GM23338 (cell line): ENCODE measurements at regions not wholly inside any gene's neighbourhood (a gene's known extent, or its start where the extent isn't known, plus 50 kb on each side); places are given as distances from the start of the nearest gene placed in this dataset.

Source experiments
- ATAC-seq: fragments of 200-7000 bp; cut with Tn5 transposase; 3 replicates; pipeline ENCODE4 v1.9.1; 2020
- DNase-seq: peaks from one replicate; pipeline ENCODE4 v3.0.0-alpha.2; 2015; ENCODE audit warnings: low spot score
- H2AFZ ChIP-seq: fragments of 200-600 bp; sonication (generic); 2 replicates; pipeline ENCODE4 v1.8.0; 2016; ENCODE audit warnings: antibody characterized with exemption, mild to moderate bottlenecking, moderate library complexity
- H3F3A ChIP-seq: fragments of 200-600 bp; sonication (generic); replicated peaks from 2 replicates; pipeline ENCODE4 v1.8.0; 2017; ENCODE audit warnings: antibody characterized with exemption, mixed run types, low read depth
- H3K27ac ChIP-seq: fragments of 200-600 bp; sonication (generic); 2 replicates; pipeline ENCODE4 v1.6.1; 2016; ENCODE audit warnings: low read depth
- H3K27me3 ChIP-seq: fragments of 200-600 bp; sonication (generic); 2 replicates; pipeline ENCODE4 v1.8.0; 2016; ENCODE audit warnings: mild to moderate bottlenecking, mixed run types, moderate library complexity; ENCODE audit not compliant: insufficient read depth
- H3K36me3 ChIP-seq: fragments of 200-600 bp; sonication (generic); 2 replicates; pipeline ENCODE4 v1.8.0; 2016; ENCODE audit warnings: mild to moderate bottlenecking; ENCODE audit not compliant: insufficient read depth
- H3K4me1 ChIP-seq: fragments of 200-600 bp; sonication (generic); 2 replicates; pipeline ENCODE4 v1.8.0; 2016; ENCODE audit warnings: mild to moderate bottlenecking, moderate library complexity; ENCODE audit not compliant: insufficient read depth
- H3K4me2 ChIP-seq: fragments of 200-600 bp; sonication (generic); 2 replicates; pipeline ENCODE4 v1.7.1; 2017; ENCODE audit warnings: mixed run types
- H3K4me3 ChIP-seq: fragments of 200-600 bp; sonication (generic); 2 replicates; pipeline ENCODE4 v1.6.1; 2016; ENCODE audit warnings: mixed run types
- H3K79me2 ChIP-seq: fragments of 200-600 bp; sonication (generic); replicated peaks from 2 replicates; pipeline ENCODE4 v1.8.0; 2017; ENCODE audit warnings: mild to moderate bottlenecking; ENCODE audit not compliant: insufficient read depth
- H3K9me2 ChIP-seq: fragments of 200-600 bp; sonication (generic); 2 replicates; pipeline ENCODE4 v1.8.0; 2017; ENCODE audit not compliant: insufficient read depth
- H4K20me1 ChIP-seq: fragments of 200-600 bp; sonication (generic); replicated peaks from 2 replicates; pipeline ENCODE4 v1.8.0; 2017; ENCODE audit warnings: mild to moderate bottlenecking; ENCODE audit not compliant: insufficient read depth
- H3K27ac Mint-ChIP-seq: 2 replicates; pipeline ENCODE4 v1.8.0; 2020; ENCODE audit warnings: inconsistent platforms, mild to moderate bottlenecking, moderate library complexity, mixed read lengths
- H3K27me3 Mint-ChIP-seq: 3 replicates; pipeline ENCODE4 v1.8.0; 2022; ENCODE audit warnings: low read depth, mild to moderate bottlenecking, moderate library complexity, mixed read lengths, inconsistent platforms; ENCODE audit not compliant: insufficient read depth, poor library complexity
- H3K36me3 Mint-ChIP-seq: 3 replicates; pipeline ENCODE4 v1.8.0; 2021; ENCODE audit warnings: low read depth, mild to moderate bottlenecking, inconsistent platforms, moderate library complexity, mixed read lengths
- H3K4me1 Mint-ChIP-seq: 3 replicates; pipeline ENCODE4 v1.8.0; 2020; ENCODE audit warnings: mild to moderate bottlenecking, inconsistent platforms, mixed read lengths
- H3K4me3 Mint-ChIP-seq: 3 replicates; pipeline ENCODE4 v1.8.0; 2021; ENCODE audit warnings: moderate library complexity, mild to moderate bottlenecking, inconsistent platforms, mixed read lengths
- H3K9me3 Mint-ChIP-seq: 3 replicates; pipeline ENCODE4 v1.8.0; 2020; ENCODE audit warnings: moderate library complexity, mild to moderate bottlenecking, inconsistent platforms, mixed read lengths
- CREB1 ChIP-seq: fragments of 250-450 bp; sonication (Bioruptor Pico); IDR thresholded peaks from 2 replicates; pipeline ENCODE4 v1.5.0; 2020; ENCODE audit warnings: low read depth, mild to moderate bottlenecking, moderate library complexity
- EZH2 ChIP-seq: fragments of 200-600 bp; sonication (generic); IDR thresholded peaks from one replicate; pipeline ENCODE4 v1.8.0; 2017; ENCODE audit warnings: antibody characterized with exemption, mild to moderate bottlenecking, low read depth; ENCODE audit not compliant: unreplicated experiment
- EZH2phosphoT487 ChIP-seq: fragments of 200-600 bp; sonication (generic); IDR thresholded peaks from one replicate; pipeline ENCODE4 v1.8.1; 2018; ENCODE audit warnings: antibody characterized with exemption; ENCODE audit not compliant: unreplicated experiment
- JUNB ChIP-seq: IDR thresholded peaks from one replicate; pipeline ENCODE4 v1.6.1; 2016; ENCODE audit warnings: antibody characterized with exemption; ENCODE audit not compliant: unreplicated experiment
- NANOG ChIP-seq: IDR thresholded peaks from 2 replicates; pipeline ENCODE4 v1.6.1; 2016; ENCODE audit warnings: antibody characterized with exemption, borderline replicate concordance
- POLR2AphosphoS5 ChIP-seq: IDR thresholded peaks from 2 replicates; pipeline ENCODE4 v1.6.1; 2016; ENCODE audit warnings: antibody characterized with exemption, low read depth
- STAT1 ChIP-seq: IDR thresholded peaks from one replicate; pipeline ENCODE4 v1.6.1; 2016; ENCODE audit warnings: antibody characterized with exemption; ENCODE audit not compliant: unreplicated experiment
- ZNF114 ChIP-seq: fragments of 250-450 bp; sonication (Bioruptor Pico); IDR thresholded peaks from 2 replicates; pipeline ENCODE4 v1.5.0; 2020; ENCODE audit warnings: mild to moderate bottlenecking, moderate library complexity
- ZNF331 ChIP-seq: fragments of 250-450 bp; sonication (Bioruptor Pico); IDR thresholded peaks from 2 replicates; pipeline ENCODE4 v1.5.0; 2020; ENCODE audit warnings: low read depth, mild to moderate bottlenecking, moderate library complexity
- TF ChIP-seq, protein P1 (sequence below): IDR thresholded peaks from 2 replicates; pipeline ENCODE4 v1.6.1; 2016; ENCODE audit warnings: antibody characterized with exemption
- TF ChIP-seq, protein P2 (sequence below), 2 experiments: fragments of 200-600 bp in 1 of 2; sonication (generic) in 1 of 2; conservative IDR thresholded peaks; 2 replicates each; pipeline versions ENCODE4 v1.5.1 to v1.6.1; 2016 to 2017; ENCODE audit warnings: antibody characterized with exemption in 2 of 2, low read depth in 2 of 2, mild to moderate bottlenecking in 2 of 2, moderate library complexity in 1 of 2
- TF ChIP-seq, protein P3 (sequence below): IDR thresholded peaks from one replicate; pipeline ENCODE4 v1.6.1; 2018; ENCODE audit warnings: antibody characterized with exemption; ENCODE audit not compliant: unreplicated experiment
- TF ChIP-seq, protein P4 (sequence below): fragments of 250-450 bp; sonication (Bioruptor Pico); IDR thresholded peaks from 2 replicates; pipeline ENCODE4 v1.5.0; 2020; ENCODE audit warnings: mild to moderate bottlenecking, moderate library complexity

DNA sequence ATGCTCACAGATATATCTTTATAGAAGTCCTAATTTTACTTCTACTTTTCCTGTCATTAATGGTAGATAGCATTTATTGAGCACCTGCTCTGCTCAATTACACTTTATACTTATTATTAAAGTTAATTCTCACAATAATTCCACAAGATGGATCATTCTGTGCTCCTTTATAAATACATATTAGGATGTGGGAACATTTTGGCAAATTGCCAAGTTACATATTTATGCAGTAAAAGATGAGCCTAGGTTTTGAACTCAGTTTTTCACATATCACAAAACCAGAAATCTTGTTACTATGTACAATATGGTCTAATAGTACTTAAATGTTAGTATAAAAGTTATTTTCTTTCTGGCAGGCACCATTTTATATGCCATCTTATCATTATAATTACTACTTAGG is 895.0 kb upstream of the B3GALT2 start:
- H3K4me3 Mint-ChIP-seq = no peak overlapping the region
- TF ChIP-seq STAT1 (no peak), NANOG (no peak), EZH2 (no peak), ZNF331 (CRISPR knock-in tag) (no peak), EZH2phosphoT487 (no peak), JUNB (no peak), CREB1 (no peak), ZNF114 (CRISPR knock-in tag) (no peak), POLR2AphosphoS5 (no peak)
- TF ChIP-seq, protein P1, sequence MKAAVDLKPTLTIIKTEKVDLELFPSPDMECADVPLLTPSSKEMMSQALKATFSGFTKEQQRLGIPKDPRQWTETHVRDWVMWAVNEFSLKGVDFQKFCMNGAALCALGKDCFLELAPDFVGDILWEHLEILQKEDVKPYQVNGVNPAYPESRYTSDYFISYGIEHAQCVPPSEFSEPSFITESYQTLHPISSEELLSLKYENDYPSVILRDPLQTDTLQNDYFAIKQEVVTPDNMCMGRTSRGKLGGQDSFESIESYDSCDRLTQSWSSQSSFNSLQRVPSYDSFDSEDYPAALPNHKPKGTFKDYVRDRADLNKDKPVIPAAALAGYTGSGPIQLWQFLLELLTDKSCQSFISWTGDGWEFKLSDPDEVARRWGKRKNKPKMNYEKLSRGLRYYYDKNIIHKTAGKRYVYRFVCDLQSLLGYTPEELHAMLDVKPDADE = no peak
- TF ChIP-seq, protein P2, sequence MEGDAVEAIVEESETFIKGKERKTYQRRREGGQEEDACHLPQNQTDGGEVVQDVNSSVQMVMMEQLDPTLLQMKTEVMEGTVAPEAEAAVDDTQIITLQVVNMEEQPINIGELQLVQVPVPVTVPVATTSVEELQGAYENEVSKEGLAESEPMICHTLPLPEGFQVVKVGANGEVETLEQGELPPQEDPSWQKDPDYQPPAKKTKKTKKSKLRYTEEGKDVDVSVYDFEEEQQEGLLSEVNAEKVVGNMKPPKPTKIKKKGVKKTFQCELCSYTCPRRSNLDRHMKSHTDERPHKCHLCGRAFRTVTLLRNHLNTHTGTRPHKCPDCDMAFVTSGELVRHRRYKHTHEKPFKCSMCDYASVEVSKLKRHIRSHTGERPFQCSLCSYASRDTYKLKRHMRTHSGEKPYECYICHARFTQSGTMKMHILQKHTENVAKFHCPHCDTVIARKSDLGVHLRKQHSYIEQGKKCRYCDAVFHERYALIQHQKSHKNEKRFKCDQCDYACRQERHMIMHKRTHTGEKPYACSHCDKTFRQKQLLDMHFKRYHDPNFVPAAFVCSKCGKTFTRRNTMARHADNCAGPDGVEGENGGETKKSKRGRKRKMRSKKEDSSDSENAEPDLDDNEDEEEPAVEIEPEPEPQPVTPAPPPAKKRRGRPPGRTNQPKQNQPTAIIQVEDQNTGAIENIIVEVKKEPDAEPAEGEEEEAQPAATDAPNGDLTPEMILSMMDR (conservative IDR thresholded peaks at IDR 0.05; ENCODE audit: low read depth in 2 of 2) = no peak
- TF ChIP-seq, protein P3, sequence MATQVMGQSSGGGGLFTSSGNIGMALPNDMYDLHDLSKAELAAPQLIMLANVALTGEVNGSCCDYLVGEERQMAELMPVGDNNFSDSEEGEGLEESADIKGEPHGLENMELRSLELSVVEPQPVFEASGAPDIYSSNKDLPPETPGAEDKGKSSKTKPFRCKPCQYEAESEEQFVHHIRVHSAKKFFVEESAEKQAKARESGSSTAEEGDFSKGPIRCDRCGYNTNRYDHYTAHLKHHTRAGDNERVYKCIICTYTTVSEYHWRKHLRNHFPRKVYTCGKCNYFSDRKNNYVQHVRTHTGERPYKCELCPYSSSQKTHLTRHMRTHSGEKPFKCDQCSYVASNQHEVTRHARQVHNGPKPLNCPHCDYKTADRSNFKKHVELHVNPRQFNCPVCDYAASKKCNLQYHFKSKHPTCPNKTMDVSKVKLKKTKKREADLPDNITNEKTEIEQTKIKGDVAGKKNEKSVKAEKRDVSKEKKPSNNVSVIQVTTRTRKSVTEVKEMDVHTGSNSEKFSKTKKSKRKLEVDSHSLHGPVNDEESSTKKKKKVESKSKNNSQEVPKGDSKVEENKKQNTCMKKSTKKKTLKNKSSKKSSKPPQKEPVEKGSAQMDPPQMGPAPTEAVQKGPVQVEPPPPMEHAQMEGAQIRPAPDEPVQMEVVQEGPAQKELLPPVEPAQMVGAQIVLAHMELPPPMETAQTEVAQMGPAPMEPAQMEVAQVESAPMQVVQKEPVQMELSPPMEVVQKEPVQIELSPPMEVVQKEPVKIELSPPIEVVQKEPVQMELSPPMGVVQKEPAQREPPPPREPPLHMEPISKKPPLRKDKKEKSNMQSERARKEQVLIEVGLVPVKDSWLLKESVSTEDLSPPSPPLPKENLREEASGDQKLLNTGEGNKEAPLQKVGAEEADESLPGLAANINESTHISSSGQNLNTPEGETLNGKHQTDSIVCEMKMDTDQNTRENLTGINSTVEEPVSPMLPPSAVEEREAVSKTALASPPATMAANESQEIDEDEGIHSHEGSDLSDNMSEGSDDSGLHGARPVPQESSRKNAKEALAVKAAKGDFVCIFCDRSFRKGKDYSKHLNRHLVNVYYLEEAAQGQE = no peak
- TF ChIP-seq, protein P4, sequence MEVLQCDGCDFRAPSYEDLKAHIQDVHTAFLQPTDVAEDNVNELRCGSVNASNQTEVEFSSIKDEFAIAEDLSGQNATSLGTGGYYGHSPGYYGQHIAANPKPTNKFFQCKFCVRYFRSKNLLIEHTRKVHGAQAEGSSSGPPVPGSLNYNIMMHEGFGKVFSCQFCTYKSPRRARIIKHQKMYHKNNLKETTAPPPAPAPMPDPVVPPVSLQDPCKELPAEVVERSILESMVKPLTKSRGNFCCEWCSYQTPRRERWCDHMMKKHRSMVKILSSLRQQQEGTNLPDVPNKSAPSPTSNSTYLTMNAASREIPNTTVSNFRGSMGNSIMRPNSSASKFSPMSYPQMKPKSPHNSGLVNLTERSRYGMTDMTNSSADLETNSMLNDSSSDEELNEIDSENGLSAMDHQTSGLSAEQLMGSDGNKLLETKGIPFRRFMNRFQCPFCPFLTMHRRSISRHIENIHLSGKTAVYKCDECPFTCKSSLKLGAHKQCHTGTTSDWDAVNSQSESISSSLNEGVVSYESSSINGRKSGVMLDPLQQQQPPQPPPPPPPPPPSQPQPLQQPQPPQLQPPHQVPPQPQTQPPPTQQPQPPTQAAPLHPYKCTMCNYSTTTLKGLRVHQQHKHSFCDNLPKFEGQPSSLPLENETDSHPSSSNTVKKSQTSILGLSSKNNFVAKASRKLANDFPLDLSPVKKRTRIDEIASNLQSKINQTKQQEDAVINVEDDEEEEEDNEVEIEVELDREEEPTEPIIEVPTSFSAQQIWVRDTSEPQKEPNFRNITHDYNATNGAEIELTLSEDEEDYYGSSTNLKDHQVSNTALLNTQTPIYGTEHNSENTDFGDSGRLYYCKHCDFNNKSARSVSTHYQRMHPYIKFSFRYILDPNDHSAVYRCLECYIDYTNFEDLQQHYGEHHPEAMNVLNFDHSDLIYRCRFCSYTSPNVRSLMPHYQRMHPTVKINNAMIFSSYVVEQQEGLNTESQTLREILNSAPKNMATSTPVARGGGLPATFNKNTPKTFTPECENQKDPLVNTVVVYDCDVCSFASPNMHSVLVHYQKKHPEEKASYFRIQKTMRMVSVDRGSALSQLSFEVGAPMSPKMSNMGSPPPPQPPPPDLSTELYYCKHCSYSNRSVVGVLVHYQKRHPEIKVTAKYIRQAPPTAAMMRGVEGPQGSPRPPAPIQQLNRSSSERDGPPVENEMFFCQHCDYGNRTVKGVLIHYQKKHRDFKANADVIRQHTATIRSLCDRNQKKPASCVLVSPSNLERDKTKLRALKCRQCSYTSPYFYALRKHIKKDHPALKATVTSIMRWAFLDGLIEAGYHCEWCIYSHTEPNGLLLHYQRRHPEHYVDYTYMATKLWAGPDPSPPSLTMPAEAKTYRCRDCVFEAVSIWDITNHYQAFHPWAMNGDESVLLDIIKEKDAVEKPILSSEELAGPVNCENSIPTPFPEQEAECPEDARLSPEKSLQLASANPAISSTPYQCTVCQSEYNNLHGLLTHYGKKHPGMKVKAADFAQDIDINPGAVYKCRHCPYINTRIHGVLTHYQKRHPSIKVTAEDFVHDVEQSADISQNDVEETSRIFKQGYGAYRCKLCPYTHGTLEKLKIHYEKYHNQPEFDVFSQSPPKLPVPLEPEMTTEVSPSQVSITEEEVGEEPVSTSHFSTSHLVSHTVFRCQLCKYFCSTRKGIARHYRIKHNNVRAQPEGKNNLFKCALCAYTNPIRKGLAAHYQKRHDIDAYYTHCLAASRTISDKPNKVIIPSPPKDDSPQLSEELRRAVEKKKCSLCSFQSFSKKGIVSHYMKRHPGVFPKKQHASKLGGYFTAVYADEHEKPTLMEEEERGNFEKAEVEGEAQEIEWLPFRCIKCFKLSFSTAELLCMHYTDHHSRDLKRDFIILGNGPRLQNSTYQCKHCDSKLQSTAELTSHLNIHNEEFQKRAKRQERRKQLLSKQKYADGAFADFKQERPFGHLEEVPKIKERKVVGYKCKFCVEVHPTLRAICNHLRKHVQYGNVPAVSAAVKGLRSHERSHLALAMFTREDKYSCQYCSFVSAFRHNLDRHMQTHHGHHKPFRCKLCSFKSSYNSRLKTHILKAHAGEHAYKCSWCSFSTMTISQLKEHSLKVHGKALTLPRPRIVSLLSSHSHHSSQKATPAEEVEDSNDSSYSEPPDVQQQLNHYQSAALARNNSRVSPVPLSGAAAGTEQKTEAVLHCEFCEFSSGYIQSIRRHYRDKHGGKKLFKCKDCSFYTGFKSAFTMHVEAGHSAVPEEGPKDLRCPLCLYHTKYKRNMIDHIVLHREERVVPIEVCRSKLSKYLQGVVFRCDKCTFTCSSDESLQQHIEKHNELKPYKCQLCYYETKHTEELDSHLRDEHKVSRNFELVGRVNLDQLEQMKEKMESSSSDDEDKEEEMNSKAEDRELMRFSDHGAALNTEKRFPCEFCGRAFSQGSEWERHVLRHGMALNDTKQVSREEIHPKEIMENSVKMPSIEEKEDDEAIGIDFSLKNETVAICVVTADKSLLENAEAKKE (CRISPR knock-in tag) = no peak
- Histone ChIP-seq H3K4me2 (no peak overlapping the region), H3K27ac (no peak overlapping the region), H4K20me1 (no peaks in the 10 kb centered on the region), H3K4me3 (no peak overlapping the region), H3K9me2 (no peaks in the 10 kb centered on the region), H3K4me1 (no peaks in the 10 kb centered on the region), H3K27me3 (no peaks in the 10 kb centered on the region), H3K79me2 (no peaks in the 10 kb centered on the region), H3K36me3 (no peaks in the 10 kb centered on the region), H3F3A (no peaks in the 10 kb centered on the region), H2AFZ (no peak overlapping the region)
- no peaks in the 10 kb centered on the region for H3K36me3 Mint-ChIP-seq
- ATAC-seq (no peak), DNase-seq (no peak)
- H3K27ac Mint-ChIP-seq = no peak overlapping the region
- H3K9me3 Mint-ChIP-seq = no peaks in the 10 kb centered on the region; the same call in 2 of the 3 replicates
- H3K27me3 Mint-ChIP-seq = no peaks in the 10 kb centered on the region
- no peaks in the 10 kb centered on the region for H3K4me1 Mint-ChIP-seq
